Endothelial cell of umbilical vein (primary cell): ENCODE measurements at regions not wholly inside any gene's neighbourhood (a gene's known extent, or its start where the extent isn't known, plus 50 kb on each side); places are given as distances from the start of the nearest gene placed in this dataset.

Experiments used
- CTCF ChIP-seq, 2 donors: IDR thresholded peaks; 1 replicate in 1 of 2; 2 replicates in 1 of 2; pipeline ENCODE4 v1.5.1; 2011; ENCODE audit warnings: low read length in 2 of 2, mild to moderate bottlenecking in 2 of 2, moderate library complexity in 2 of 2, control low read depth in 1 of 2, inconsistent platforms in 1 of 2, low read depth in 1 of 2; ENCODE audit not compliant: insufficient read depth in 1 of 2; ENCODE audit errors: extremely low read depth in 1 of 2
- EZH2 ChIP-seq: IDR thresholded peaks from 2 replicates; pipeline ENCODE4 v1.6.1; 2012; ENCODE audit warnings: borderline replicate concordance, low read depth, mild to moderate bottlenecking, moderate library complexity, low read length, inconsistent platforms; ENCODE audit not compliant: severe bottlenecking

GRCh38 chrX:124229374-124229773, 103.1 kb upstream of the TEX13D start:
- no peak for TF ChIP-seq CTCF (IDR thresholded peaks at IDR 0.05; ENCODE audit: extremely low read depth in 1 of 2, insufficient read depth in 1 of 2, low read depth in 1 of 2, low read length in 2 of 2)
- TF ChIP-seq EZH2, result no peak
